ENCODE measurements at regions not wholly inside any gene's neighbourhood (a gene's known extent, or its start where the extent isn't known, plus 50 kb on each side); places are given as distances from the start of the nearest gene placed in this dataset.

- no peak for TF ChIP-seq CTCF (IDR thresholded peaks at IDR 0.05; ENCODE audit: insufficient read depth, low read depth, low read length, missing control alignments)
- H3K4me3 ChIP-seq (ENCODE audit: low read depth, low read length): no peak overlapping the region
- DNase-seq (ENCODE audit: low read depth): no peak
These were observed 261.3 kb upstream of the NCKAP5 start for GRCh38 chr2:133829450-133830020.

DNA sequence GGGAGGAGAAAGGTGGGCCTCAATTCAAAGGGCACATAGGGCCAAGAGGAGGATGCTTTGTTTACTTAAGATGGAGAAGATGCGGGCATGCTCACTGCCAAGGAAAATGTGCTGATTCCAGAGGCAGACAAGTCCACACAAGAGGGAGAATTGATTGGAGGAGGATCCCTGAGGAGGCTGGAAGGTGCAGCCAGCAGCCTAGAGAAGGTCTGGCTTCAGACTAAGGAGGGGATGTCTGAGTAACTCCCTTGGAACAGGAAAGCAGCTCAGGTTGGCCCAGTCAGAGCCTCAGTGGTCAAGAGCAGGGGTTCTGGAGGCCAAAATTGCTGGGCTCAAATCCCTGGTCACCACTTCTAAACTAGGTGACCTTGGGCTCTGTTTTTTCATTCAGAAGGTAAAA lies 265.5 kb upstream of the NCKAP5 start:
- DNase-seq (ENCODE audit: low read depth): no peak

DNA sequence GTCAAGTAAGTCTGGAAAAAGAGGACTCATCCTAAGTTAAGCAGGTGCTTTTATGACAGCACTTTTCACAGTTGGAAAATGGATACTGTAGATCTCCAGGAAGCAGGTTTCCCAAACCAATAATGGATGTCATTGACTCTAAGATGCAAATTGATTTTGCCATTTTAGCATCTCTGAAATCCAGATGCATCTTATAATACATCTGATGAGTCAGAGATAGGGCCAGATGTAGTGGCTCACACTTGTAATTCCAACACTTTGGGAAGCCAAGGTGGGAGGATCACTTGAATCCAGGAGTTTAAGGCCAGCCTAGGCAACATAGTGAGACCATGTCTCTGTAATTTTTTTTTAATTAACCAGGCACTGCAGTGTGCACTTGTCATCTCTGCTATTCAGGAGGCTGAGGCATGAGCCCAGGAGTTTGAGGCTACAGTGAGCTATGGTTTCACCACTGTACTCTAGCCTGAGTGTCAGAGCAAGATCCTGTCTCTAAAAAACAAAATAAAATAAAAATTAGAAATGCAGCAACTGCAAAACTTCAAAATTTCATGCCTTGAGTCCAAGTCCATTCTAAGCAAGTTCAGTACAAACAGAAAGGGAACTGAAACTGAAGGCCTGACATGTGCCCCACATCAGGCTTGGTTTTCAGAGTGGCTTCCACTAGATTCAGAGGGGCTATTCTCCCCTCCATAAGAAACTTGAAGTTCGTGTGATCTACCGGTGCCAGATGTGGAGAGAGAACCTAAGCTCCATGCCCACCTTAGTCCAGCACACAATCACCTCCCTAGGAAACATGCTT lies 267.8 kb upstream of the NCKAP5 start:
- no peak overlapping the region for H3K4me3 ChIP-seq (ENCODE audit: low read depth, low read length)
- no peak for TF ChIP-seq CTCF (IDR thresholded peaks at IDR 0.05; ENCODE audit: insufficient read depth, low read depth, low read length, missing control alignments)
- no peak for DNase-seq (ENCODE audit: low read depth)

More for the DNA sequence above, 265.5 kb upstream of the NCKAP5 start:
- H3K4me3 ChIP-seq (ENCODE audit: low read depth, low read length): no peak overlapping the region
- TF ChIP-seq CTCF (IDR thresholded peaks at IDR 0.05; ENCODE audit: insufficient read depth, low read depth, low read length, missing control alignments): no peak

DNA sequence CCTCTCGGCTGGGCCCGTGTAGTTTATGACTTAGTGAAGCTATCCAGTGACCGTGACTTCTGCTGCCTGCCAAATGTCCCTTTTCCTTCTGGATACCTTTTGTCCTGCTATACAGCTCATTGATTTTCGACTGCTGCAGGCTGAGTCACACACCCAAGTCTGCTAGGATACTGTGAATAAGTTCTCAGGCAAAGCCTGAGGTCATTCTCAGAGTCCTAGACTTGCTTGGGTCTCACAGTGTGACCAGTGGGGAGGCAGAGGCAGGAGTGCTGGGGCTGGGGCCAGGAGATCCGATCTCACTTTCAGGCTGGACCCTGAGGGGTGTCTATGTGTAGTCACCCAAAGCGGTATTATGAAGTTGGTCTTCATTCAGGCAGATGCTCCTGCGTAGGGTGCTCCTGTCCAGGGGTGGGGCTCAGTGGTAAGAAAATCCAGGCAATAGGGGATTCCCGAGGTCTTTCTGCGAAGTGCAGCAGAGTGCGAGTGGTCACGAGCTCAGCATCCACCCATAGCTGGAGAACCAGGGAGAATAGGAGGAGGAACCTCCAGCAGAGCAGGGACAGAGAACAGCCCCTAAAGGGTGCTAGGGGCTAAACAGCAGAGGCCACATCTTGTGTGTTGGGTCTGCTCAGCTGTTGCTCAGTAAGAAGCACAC lies 268.6 kb upstream of the NCKAP5 start:
- no peak for TF ChIP-seq CTCF (IDR thresholded peaks at IDR 0.05; ENCODE audit: insufficient read depth, low read depth, low read length, missing control alignments)
- H3K4me3 ChIP-seq (ENCODE audit: low read depth, low read length): no peak overlapping the region
- no peak for DNase-seq (ENCODE audit: low read depth)

GRCh38 chr2:133837441-133838094 lies 269.3 kb upstream of the NCKAP5 start:
- TF ChIP-seq CTCF (IDR thresholded peaks at IDR 0.05; ENCODE audit: insufficient read depth, low read depth, low read length, missing control alignments): no peak
- DNase-seq (ENCODE audit: low read depth): no peak
- H3K4me3 ChIP-seq (ENCODE audit: low read depth, low read length): no peak overlapping the region

DNA sequence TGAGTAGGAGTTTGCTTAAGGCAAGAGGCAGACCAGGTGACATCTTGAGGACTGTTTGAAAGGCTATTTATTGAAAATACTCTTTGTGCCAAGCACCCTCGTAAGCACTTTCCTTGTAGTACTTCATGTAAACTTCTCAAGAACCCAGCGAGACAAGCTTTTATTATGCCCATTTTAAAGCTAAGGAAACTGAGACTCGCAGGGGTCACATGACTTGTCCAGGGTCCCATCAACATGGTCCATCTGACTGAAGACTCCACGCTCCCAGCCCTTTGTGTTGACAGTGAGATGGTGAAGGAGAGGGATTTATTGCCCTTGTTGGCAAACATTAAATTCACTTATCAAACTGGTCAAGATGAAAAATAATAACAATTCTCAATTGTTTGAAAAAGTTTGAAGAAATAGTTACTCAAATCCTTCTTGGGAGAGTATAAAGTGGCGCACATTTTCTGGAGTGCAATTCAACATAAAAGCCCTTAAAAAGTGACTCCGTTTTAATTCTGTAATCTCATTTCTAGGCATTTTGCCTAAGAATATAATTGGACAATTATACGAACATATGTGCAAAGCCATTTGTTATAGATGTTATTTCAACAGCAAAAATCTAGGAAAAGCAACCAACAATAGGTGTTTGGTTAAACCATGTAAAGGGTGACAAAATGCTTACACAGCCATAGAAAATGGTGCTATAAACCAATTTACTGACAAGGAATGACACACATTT lies 270.5 kb upstream of the NCKAP5 start:
- H3K4me3 ChIP-seq (ENCODE audit: low read depth, low read length): no peak overlapping the region
- no peak for DNase-seq (ENCODE audit: low read depth)
- TF ChIP-seq CTCF (IDR thresholded peaks at IDR 0.05; ENCODE audit: insufficient read depth, low read depth, low read length, missing control alignments): no peak

All from GM12865 (cell line).